Kidney epithelial cell (primary cell): ENCODE measurements at regions not wholly inside any gene's neighbourhood (a gene's known extent, or its start where the extent isn't known, plus 50 kb on each side); places are given as distances from the start of the nearest gene placed in this dataset.
A peak's percentile ranks its signal among the peaks of the same experiment; 100 is the strongest.

Experiments used
- DNase-seq: peaks from one replicate; pipeline ENCODE4 v3.0.0-alpha.2; 2010; ENCODE audit warnings: low read depth
- H3K27me3 ChIP-seq: 2 replicates; pipeline ENCODE4 v1.6.0; 2011; ENCODE audit warnings: low read length; ENCODE audit not compliant: control insufficient read depth, insufficient read depth
- H3K36me3 ChIP-seq: 2 replicates; pipeline ENCODE4 v1.5.1; 2011; ENCODE audit warnings: low read length; ENCODE audit not compliant: control insufficient read depth, insufficient read depth
- H3K4me3 ChIP-seq: 2 replicates; pipeline ENCODE4 v1.5.1; 2011; ENCODE audit warnings: low read depth, mild to moderate bottlenecking, control low read depth, low read length
- CTCF ChIP-seq: IDR thresholded peaks from 2 replicates; pipeline ENCODE4 v1.5.1; 2011; ENCODE audit warnings: mild to moderate bottlenecking, moderate library complexity, low read length, control low read depth, inconsistent platforms; ENCODE audit not compliant: insufficient read depth, poor library complexity, severe bottlenecking

- DNase-seq, result no peak
- no peak for TF ChIP-seq CTCF
Observed at GRCh38 chr12:28896421-28896820, 252.7 kb upstream of the FAR2 start.

GRCh38 chr12:28898038-28898437 is 251.0 kb upstream of the FAR2 start:
- Histone ChIP-seq H3K27me3 (no peaks in the 10 kb centered on the region), H3K4me3 (no peak overlapping the region), H3K36me3 (no peaks in the 10 kb centered on the region)
- no peak for DNase-seq
- TF ChIP-seq CTCF, result no peak

More at GRCh38 chr12:28896421-28896820, 252.7 kb upstream of the FAR2 start:
- Histone ChIP-seq H3K27me3 (no peaks in the 10 kb centered on the region), H3K4me3 (no peak overlapping the region), H3K36me3 (no peaks in the 10 kb centered on the region)

GRCh38 chr12:28899951-28900350 is 249.1 kb upstream of the FAR2 start:
- Histone ChIP-seq H3K36me3 (no peaks in the 10 kb centered on the region), H3K27me3 (no peaks in the 10 kb centered on the region), H3K4me3 (no peak overlapping the region)
- DNase-seq, result peak; percentile 38
- TF ChIP-seq CTCF, result no peak

- Histone ChIP-seq H3K27me3 (no peaks in the 10 kb centered on the region), H3K36me3 (no peaks in the 10 kb centered on the region), H3K4me3 (no peak overlapping the region)
- DNase-seq, result no peak
- TF ChIP-seq CTCF, result no peak
Observed at GRCh38 chr12:28905220-28905955, 243.7 kb upstream of the FAR2 start.

- Histone ChIP-seq H3K4me3 (no peak overlapping the region), H3K36me3 (no peaks in the 10 kb centered on the region), H3K27me3 (no peaks in the 10 kb centered on the region)
- no peak for TF ChIP-seq CTCF
- no peak for DNase-seq
Observed at GRCh38 chr12:28908646-28909045, 240.4 kb upstream of the FAR2 start.

- no peak for DNase-seq
- no peaks in the 10 kb centered on the region for H3K27me3 ChIP-seq
- no peak overlapping the region for H3K4me3 ChIP-seq
- H3K36me3 ChIP-seq, result no peaks in the 10 kb centered on the region
- no peak for TF ChIP-seq CTCF
Observed at GRCh38 chr12:28909291-28909690, 239.8 kb upstream of the FAR2 start.
